ENCODE measurements at regions not wholly inside any gene's neighbourhood (a gene's known extent, or its start where the extent isn't known, plus 50 kb on each side); places are given as distances from the start of the nearest gene placed in this dataset.

- no peak for TF ChIP-seq POLR2AphosphoS5 (IDR thresholded peaks at IDR 0.05)
- TF ChIP-seq EP300 (IDR thresholded peaks at IDR 0.05; ENCODE audit: low read depth) = no peak
- TF ChIP-seq CTCF (IDR thresholded peaks at IDR 0.05) = no peak
Observed at GRCh38 chr5:166625210-166625865, 1666.1 kb upstream of the WWC1 start.

Measured in transverse colon (tissue), 4 donors.